NCI-H82 treated with DMSO at 0.1 percent for 48 hours (cell line): ENCODE measurements at regions not wholly inside any gene's neighbourhood (a gene's known extent, or its start where the extent isn't known, plus 50 kb on each side); places are given as distances from the start of the nearest gene placed in this dataset.
"Not testable (repeated sequence)": the region's sequence is repeated elsewhere in the genome, so short reads cannot be mapped to it uniquely, and the experiment has no call there.

Experiments used
- DNase-seq: peaks from one replicate; lab custom pipeline; 2025; ENCODE audit not compliant: unreplicated experiment; lab: John Stamatoyannopoulos, UW

DNA sequence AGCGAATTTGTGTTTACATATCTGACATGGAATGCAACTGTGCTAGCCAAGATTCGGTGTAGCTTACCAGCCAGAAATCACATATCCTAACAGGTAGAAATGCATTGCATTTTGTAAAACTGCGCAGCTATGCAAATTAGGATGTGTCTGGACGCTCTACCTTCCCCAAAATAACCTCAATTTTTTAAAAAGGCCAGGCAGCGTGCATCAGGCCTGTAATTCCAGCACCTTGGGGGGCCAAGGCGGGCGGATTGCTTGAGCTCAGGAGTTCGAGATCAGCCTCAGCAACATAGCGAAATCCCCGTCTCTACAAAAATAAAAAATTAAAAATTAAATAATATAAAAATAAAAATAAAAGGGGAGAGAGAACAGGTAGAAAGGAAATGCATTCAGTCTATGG is 305.0 kb downstream of the TYW1 start:
- DNase-seq, result no peak

DNA sequence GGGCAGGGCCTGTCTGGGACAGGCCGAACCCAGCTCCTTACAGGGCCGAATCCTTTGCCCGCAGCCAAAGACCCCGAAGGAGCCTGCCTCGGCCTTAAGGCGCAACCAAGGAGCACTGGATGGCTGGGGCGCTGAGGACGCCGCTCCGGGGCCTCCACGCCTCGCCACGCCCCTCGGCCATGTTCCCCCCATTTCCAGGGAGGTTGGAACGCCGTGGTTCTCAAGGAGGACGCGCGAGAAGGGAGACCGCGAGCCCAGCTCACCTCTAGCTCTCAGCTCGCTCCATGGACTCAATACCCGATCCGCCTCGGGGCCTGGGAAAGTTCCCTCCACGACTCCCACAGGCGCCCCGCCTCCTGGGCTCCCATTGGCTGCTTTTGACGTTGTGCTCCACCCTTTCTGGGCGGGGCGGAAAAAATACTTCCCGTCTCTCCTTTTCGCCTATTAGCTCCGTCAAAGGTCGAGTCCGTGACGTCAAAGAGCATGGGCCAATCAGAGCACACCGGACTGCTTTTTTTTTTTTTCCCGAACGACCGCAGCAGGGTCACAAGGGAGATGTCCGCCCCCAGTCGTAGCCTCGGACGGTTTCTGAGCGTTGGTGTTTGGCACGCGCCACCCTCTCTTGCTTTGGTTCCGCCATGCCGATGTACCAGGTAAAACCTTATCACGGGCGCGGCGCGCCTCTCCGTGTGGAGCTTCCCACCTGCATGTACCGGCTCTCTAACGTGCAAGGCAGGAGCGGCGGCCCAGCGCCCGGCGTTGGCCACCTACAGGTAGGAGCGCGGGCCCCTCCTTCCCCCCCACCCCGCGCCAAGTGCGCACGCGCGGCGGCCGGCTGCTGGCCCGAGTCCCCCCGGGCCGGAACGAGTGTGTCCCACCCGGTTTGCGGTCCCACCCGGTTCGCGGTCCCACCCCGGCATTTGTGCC is 305.7 kb downstream of the TYW1 start:
- peak; percentile 90 for DNase-seq

DNA sequence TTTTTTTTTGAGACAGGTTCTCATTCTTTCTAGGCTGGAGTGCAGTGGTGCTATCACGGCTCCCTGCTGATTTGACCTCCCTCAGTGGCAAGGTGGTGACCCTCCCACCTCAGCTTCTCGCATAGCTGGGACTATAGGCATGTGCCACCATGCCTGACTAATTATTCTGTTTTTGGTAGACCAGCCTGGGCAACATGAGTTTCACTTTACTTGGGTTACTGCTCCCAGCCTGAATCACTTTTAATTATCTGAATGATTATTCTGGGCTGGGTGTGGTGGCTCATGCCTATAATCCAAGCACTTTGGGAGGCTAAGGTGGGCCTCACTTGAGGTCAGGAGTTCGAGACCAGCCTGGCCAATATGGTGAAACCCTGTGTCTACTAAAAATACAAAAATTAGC is 308.2 kb downstream of the TYW1 start:
- not testable (repeated sequence) for DNase-seq

DNA sequence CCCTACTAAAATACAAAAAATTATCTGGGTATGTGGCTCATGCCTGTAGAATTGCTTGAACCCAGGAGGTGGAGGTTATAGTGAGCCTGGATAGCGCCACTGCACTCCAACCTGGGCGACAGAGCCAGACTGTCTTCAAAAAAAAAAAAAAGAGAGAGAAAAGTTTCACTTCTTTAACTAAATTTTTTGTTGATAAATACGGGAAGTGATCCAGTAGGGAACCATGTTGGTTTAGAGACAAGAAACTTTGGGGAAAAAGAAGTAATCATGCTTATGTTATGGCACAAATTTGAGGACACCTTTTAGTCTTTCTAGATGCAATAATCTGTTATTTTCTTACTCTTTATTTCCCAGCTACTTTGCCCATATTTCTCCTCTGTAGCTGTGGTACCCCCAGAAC is 309.7 kb downstream of the TYW1 start:
- no peak for DNase-seq

DNA sequence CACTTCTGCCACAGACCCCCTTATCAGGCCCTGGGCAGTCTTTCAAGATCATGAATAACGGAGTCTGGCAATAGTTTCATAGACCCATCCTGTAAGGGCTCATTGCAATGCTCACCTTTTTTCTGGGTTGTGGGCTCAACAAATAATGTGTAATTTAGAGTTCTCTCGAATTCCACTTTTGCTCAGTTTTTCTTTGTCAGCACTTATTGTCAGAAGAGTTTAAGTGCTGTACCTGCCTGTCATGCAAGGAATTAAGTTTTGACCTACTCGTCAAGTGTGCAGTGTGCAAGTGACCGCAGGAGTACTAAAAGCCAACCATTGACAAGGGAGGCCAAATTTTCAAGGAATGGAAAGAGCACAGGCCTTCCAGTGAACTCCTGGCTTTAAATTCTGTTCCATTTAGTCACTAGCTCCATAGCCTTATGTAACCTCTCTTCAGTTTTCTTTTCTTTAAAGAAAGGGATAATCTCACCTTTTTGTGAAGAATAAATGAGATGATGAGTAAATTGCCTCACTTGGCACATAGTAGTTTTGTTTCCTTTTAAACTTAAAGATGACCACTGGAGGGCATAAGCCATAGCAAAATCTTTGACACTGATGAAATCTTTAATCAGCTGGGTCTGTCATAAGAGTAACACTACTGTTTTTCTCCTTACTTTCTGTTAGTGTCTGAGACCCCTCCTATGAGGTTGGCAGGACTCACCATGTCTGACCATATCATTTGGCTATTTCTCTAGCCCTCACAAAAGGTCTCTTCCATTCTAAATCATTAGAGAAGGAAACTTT is 313.3 kb downstream of the TYW1 start:
- no peak for DNase-seq

DNA sequence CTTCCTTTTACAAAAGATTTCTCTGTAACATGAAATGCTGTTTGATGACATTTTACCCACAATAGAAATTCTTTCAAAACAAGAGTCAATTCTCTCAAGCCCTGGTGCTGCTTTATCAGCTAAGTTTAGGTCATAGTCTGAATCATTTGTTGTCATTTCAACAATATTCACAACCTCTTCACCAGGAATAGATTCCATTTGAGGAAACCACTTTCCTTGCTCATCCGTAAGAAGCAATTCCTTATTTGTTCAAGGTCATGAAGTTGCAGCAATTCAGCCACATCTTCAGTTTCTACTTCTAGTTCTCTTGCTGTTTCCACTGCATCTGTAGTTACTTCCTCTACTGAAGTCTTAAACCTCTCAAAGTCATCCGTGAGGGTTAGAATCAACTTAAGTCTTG is 315.3 kb downstream of the TYW1 start:
- DNase-seq, result no peak

DNA sequence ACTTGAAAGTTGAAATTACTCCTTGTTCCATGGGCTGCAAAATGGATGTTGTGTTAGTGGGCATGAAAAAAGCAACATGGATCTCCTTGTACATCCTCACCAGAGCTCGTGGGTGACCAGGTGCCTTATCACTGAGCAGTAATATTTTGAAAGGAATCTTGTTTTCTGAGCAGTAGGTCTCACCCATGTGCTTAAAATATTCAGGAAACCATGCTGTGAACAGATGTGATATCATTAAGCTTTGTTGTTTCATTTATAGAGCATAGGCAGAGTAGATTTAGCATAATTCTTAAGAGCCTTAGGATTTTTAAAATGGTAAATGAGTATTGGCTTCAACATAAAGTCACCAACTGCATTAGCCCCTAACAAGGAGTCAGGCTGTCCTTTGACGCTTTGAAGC is 316.6 kb downstream of the TYW1 start:
- DNase-seq, result no peak

DNA sequence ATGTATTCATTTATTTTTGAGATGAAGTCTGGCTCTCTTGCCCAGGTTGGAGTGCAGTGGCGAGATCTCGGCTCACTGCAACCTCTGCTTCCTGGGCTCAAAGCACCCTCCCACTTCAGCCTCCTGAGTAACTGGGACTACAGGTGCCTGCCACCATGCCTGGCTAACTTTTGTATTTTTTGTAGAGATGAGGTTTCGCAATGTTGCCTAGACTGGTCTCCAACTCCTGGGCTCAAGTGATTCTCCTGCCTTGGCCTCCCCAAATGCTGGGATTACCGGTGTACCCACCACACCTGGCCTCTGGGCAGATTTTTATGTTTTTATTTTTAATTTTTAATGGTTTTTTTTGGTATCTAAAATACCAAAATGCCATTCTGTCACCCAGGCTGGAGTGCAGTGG is 320.3 kb downstream of the TYW1 start:
- not testable (repeated sequence) for DNase-seq

DNA sequence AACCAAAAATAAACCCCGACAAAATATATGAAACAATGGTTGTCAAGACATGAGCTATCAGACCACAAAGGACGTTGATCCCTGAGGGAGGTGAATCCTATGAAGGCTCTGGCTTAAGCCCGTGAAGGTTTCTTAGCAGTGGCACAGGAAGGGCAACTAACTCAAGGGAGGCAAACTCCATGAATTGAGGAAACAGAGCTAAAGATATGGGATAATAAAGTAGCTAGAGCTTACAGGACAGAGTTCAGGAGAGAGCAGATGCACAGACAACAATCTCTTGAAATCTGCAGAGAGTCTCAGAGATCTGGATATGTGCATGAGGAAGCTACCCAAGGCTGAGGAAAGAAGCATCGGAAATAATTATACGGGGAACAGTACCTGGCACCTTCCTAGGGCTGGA is 331.6 kb downstream of the TYW1 start:
- DNase-seq, result not testable (repeated sequence)

DNA sequence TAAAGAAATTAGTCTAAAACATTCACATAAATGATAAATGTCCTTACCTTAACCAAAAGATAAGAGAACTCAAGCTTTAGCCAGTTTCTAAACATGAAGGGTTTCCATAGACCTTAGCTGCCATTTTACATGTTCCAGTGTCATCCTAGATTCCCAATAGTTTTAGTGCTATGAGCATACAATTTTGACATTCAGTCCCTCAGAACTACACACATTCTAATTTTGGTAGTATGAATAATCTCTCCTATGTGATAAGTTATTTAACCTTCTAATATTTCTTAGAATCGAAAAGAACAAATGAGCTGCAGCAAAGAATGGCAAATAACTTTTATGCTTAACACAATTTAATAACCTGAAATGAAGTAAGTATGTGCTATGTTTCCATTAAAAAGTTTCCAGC is 338.5 kb downstream of the TYW1 start:
- DNase-seq, result not testable (repeated sequence)

DNA sequence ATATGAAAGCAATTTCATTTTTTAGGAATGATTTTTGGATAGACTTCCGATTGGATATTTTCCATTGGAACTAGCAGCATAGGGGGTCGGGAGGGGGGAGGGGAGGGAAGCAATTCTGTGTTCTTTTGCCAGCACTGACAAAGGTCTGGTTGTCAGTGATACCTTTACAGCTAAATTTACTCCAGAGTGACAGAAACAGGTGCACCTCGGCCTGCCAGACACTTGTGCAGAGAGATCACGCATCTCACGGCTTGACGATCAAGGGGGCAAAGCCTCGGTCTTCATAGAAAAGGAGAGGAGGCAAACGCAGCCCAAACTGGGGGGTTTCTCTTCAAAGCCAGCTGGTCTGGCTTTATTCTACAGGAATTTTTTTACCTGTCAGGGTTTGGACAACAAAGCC is 339.0 kb downstream of the TYW1 start:
- not testable (repeated sequence) for DNase-seq

DNA sequence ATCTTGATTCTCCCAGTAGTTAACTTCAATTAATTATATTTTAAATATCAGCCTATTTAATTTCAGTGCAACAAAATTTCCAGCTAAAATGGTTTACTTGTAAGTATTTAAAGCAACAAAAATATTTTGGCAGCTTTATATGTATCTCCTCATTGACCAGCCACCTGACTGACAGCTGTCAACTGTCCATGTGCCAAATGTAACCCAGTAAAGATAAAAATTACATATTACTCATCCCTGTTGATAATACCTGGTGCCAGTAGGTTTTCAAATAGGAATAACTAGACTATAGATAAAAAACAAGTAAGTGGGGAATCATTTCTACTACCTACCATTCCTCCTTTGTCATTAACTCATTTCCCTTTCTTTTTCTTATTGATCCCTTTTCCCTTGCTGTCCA is 341.9 kb downstream of the TYW1 start:
- DNase-seq, result not testable (repeated sequence)

DNA sequence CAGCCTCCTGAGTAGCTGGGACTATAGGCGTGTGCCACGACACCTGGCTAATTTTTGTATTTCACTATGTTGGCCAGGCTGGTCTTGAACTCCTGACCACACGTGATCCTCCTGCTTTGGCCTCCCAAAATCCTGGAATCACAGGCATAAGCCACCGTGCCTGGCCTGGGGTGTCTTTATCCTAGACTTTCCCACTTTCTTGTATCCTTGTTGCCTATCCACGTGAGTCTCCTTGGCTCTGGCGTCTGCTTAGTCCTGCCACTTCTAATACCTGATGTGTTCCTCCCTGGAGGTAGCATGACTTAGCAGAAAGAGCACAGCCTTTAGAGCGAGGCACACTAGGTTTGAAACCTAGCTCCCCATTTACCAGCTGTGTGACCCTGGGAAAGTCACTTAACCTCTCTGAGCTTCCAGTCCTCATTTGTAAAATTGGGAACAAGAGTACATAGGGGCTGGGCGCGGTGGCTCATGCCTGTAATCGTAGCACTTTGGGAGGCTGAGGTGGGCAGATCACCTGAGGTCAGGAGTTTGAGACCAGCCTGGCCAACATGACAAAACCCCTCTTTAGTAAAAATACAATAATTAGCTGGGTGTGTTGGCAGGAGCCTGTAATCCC is 344.6 kb downstream of the TYW1 start:
- no peak for DNase-seq

DNA sequence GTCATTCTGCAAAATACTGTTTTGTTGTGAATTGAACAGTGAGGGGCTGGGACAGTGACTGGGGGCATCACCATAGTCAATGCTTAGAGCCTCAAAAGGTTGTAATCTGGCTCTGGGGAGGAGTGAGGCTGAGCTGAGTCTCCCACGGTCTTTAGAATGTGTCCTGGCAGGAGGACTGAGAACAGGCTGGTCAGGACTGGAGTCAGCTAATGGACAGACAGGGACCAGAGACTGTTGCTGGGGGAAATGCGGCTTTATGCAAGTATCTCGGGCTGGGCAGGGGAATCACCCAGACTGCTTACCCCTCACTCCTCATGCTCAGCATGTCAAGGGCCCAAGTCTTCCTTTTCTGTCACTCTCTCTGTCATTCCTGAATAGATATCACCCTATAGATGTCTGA is 346.5 kb downstream of the TYW1 start:
- DNase-seq, result no peak

DNA sequence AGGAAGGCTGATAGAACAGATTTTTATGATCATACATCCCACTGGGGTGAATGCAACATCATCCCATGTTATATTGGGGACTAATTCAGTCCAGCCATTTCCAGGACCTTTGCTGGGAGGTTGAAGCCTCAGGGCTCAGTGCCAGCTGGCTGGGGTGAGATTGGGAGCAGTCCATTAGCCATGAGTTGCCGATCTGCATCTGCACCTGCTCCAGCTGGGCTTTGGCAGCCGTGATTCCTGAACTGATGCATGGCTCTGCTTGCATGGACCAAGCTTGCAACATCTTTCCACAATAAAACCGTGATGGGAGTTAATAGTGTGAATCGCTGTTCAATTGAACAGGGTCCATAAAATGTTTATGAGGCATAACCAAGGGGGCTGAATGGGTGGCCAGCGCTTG is 346.9 kb downstream of the TYW1 start:
- no peak for DNase-seq

DNA sequence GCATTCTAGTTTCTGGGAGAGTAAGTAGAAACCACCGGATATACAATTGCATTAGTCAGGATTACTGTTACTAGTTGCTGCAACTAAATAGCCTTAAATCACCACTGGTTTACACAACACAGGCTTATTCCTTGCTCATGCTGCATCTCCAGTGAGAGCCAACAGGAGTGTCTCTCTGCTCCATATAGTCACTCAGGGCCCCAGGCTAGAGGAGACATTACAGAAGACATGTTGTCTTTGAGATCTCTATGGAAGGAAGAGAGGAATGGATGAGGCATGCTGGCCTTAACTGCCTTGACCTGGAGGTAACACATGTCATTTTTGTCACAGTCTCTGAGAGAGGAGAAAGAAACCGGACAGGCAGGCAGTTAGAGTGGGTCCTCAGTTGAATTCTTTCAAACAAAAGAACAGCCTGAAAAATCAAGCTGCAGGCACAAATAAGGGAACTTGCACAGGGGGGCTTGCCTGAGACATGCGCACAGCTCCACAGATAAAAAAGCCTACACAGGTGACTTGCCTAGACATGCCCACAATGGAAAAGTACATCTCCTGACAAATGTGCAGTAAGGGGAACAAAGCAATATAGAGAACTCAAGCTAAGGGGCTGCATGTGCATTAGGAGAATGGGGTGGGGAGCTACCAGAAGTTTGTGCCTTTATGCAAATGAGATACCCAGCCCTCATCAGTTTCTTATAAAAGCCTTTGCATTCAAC is 348.0 kb downstream of the TYW1 start:
- no peak for DNase-seq

DNA sequence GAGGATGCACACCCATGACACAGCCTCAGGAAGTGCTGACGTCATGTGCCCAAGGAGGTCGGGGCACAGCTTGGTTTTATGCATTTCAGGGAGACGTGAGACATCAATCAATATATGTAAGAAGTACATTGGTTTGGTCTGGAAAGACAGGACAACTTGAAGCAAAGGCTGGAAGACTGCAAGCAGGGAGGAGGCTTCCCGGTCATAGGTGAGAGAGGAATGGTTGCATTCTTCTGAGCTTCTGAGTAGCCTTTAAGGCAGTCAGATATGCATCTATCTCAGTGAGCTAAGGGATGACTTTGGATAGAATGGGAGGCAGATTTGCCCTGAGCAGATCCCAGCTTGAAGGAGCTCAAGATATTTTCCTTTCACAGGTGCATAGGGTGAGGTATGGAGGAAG is 349.5 kb downstream of the TYW1 start:
- no peak for DNase-seq

DNA sequence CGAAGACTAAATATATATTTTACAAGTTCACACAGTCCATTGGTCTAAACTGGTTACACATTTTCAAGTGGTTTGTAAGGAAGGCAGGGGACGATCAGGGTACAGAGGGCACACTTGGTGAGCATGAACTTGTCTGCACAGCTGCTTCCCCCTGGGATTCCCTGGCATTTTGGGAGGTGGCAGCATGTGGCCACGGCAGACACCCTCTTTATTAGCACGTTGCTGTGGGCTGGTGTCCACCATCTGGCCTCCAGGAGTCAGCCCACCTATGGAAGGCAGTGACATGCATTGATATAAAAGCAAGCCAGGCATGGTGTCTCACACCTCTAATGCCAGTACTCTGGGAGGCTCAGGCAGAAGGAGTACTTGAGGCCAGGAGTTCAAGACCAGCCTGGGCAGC is 350.2 kb downstream of the TYW1 start:
- no peak for DNase-seq

DNA sequence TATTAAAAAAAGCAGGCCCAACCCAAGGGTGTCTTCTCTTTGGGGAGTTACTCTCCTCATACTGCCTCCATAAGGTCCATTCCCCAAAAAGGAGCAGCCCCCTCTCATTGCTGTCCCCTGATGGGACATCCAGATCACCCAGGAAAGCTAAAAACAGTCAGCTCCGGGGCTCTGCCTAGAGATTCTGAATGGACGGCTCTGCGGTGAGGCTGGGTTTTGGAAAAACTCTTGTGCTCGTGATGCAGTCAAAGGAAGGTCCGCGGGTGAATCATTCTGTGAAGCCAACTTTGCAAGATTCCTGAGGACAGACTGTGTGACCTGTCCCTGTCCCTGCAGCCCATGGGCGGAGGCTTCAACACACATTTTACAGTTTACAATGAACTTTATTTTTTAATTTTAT is 351.5 kb downstream of the TYW1 start:
- no peak for DNase-seq

DNA sequence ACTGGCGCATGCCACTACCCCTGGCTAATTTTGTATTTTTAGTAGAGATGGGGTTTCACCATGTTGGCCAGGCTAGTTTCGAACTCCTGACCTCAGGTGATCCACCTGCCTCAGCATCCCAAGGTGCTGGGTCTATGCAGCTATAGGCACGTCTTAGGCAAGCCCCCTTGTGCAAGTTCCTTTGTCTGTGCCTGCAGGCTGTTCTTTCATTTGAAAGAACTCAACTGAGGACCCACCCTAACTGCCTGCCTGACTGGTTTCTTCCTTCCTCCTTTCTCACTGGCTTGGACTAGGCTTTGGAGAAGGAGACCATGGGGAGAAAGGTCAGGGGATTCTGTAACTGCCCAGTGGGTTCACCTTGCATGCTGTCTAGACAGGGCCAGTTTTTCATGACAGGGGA is 361.0 kb downstream of the TYW1 start:
- not testable (repeated sequence) for DNase-seq

DNA sequence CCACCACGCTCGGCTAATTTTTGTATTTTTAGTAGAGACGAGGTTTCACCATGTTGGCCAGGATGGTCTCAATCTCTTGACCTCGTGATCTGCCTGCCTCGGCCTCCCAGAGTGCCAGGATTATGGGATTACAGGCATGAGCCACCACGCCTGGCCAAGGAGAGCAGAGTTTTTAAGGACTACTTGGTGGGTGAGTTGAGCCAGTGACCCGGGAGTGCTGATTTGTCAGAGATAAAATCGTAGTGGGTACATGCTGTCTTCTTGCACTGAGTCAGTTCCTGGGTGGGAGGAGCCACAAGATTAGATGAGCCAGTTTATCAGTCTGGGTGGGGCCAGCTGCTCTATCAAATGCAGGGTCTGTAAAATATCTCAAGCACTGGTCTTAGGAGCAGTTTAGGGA is 361.7 kb downstream of the TYW1 start:
- not testable (repeated sequence) for DNase-seq
